A549 (cell line): ENCODE measurements at regions not wholly inside any gene's neighbourhood (a gene's known extent, or its start where the extent isn't known, plus 50 kb on each side); places are given as distances from the start of the nearest gene placed in this dataset.

Experiments used
- CEBPB ChIP-seq, 2 experiments: fragments of >200 bp in 1 of 2; sonication (Bioruptor Twin) in 1 of 2; formaldehyde crosslinking in 1 of 2; IDR thresholded peaks; 2 replicates each; pipeline ENCODE4 v1.6.1; 2012 to 2016
- CTCF ChIP-seq: fragments of >200 bp; sonication (Bioruptor Twin); formaldehyde crosslinking; IDR thresholded peaks from 3 replicates; pipeline ENCODE4 v1.5.1; 2016
- EP300 ChIP-seq, 2 experiments: fragments of >200 bp; sonication (Bioruptor Twin); formaldehyde crosslinking; IDR thresholded peaks; 2 replicates in 1 of 2; 3 replicates in 1 of 2; pipeline ENCODE4 v1.6.1; 2016 to 2017
- FOSB ChIP-seq: fragments of 250-450 bp; sonication (Bioruptor Pico); IDR thresholded peaks from 2 replicates; pipeline ENCODE4 v1.5.0; 2020; ENCODE audit warnings: mild to moderate bottlenecking, moderate library complexity
- MAFK ChIP-seq: fragments of 450-650 bp; IDR thresholded peaks from 2 replicates; pipeline ENCODE4 v1.6.1; 2014; ENCODE audit not compliant: partially characterized antibody
- NR3C1 ChIP-seq: fragments of >200 bp; sonication (Bioruptor Twin); formaldehyde crosslinking; IDR thresholded peaks from 3 replicates; pipeline ENCODE4 v1.6.1; 2017
- POLR2A ChIP-seq: IDR thresholded peaks from 2 replicates; pipeline ENCODE4 v1.6.1; 2012; ENCODE audit warnings: mild to moderate bottlenecking, low read length
- RAD21 ChIP-seq, 2 experiments: fragments of >200 bp in 1 of 2; sonication (Bioruptor Twin) in 1 of 2; formaldehyde crosslinking in 1 of 2; IDR thresholded peaks in 1 of 2; conservative IDR thresholded peaks in 1 of 2; 2 replicates in 1 of 2; 3 replicates in 1 of 2; pipeline ENCODE4 v1.6.1; 2012 to 2018; ENCODE audit warnings: inconsistent platforms in 1 of 2
- REST ChIP-seq: fragments of 200-600 bp; sonication (generic); IDR thresholded peaks from 2 replicates; pipeline ENCODE4 v1.6.1; 2016; ENCODE audit warnings: antibody characterized with exemption, mild to moderate bottlenecking, moderate library complexity
- USF2 ChIP-seq: fragments of 450-650 bp; IDR thresholded peaks from 2 replicates; pipeline ENCODE4 v1.6.1; 2014; ENCODE audit warnings: antibody characterized with exemption

GRCh38 chr3:99009851-99010250 is 108.4 kb upstream of the DCBLD2 start:
- no peak for TF ChIP-seq CTCF
- no peak for TF ChIP-seq MAFK
- TF ChIP-seq NR3C1: no peak
- no peak for TF ChIP-seq REST
- no peak for TF ChIP-seq CEBPB (IDR thresholded peaks at IDR 0.05)
- TF ChIP-seq FOSB (CRISPR knock-in tag): no peak
- no peak for TF ChIP-seq EP300 (IDR thresholded peaks at IDR 0.05)
- TF ChIP-seq POLR2A: no peak
- no peak for TF ChIP-seq RAD21 (conservative IDR thresholded peaks at IDR 0.05 in 1 of 2, IDR thresholded peaks at IDR 0.05 in 1 of 2)
- no peak for TF ChIP-seq USF2
